PC-3 (cell line): ENCODE measurements at regions not wholly inside any gene's neighbourhood (a gene's known extent, or its start where the extent isn't known, plus 50 kb on each side); places are given as distances from the start of the nearest gene placed in this dataset.

ENCODE experiments used
- CTCF ChIP-seq: fragments of 300-600 bp; sonication (generic); conservative IDR thresholded peaks from 2 replicates; pipeline ENCODE4 v1.5.1; 2017; ENCODE audit warnings: antibody characterized with exemption, low read depth, mild to moderate bottlenecking, low read length
- EZH2 ChIP-seq: fragments of 300-600 bp; sonication (generic); IDR thresholded peaks from one replicate; pipeline ENCODE4 v1.6.1; 2017; ENCODE audit warnings: antibody characterized with exemption, mild to moderate bottlenecking, low read length; ENCODE audit not compliant: unreplicated experiment

- TF ChIP-seq CTCF (no peak), EZH2 (no peak)
These were observed 80.8 kb upstream of the ACSL1 start for GRCh38 chr4:184906480-184907097.
